ENCODE measurements at regions not wholly inside any gene's neighbourhood (a gene's known extent, or its start where the extent isn't known, plus 50 kb on each side); places are given as distances from the start of the nearest gene placed in this dataset.

DNA sequence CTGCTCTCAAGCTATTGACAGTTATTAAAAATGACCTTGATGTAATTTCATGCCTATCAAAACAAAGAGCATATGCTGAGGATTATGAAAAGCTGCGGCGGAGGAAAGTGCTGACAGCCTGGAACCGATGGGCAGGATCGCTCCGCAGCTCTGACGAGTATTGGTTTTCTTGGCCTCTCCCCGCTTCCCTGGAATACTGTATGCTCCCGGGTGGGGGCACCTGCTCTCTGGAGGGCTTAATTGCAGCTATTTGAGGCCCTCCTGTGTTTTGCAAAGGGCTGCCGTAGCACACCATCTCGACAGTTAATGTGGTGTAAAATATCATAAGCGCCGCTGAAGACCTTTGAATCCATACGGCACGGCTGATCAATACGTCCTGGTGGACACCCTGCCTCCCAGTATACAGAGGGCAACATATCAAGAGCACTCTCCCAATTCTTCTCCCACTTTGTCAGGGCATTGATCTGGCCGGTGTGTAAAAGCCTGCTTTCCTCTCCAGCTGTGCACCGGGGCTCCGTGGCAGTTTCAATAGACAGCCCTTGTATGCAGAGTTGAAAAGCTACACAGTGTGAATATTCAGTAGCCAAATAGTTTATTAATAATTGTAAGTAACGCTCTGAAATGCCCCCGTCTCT lies 662.4 kb downstream of the GALR1 start:
- ChIA-PET CTCF (no interaction called here), POLR2A (no interaction called here)
- Mint-ChIP-seq H3K36me3 (ENCODE audit: insufficient read depth, unreplicated experiment) (no peaks in the 10 kb centered on the region), H3K4me1 (ENCODE audit: insufficient read depth, unreplicated experiment) (no peaks in the 10 kb centered on the region), H3K4me3 (ENCODE audit: unreplicated experiment) (no peak overlapping the region), H3K9me3 (ENCODE audit: unreplicated experiment) (peaks cover under 1% of the 10 kb centered on the region), H3K27me3 (ENCODE audit: insufficient read depth, unreplicated experiment) (peaks cover 12% of the 10 kb centered on the region), H3K27ac (ENCODE audit: low read depth, unreplicated experiment) (no peak overlapping the region)
- intact Hi-C loops (cut with micrococcal nuclease) = no loop called here
- TF ChIP-seq, protein P1, sequence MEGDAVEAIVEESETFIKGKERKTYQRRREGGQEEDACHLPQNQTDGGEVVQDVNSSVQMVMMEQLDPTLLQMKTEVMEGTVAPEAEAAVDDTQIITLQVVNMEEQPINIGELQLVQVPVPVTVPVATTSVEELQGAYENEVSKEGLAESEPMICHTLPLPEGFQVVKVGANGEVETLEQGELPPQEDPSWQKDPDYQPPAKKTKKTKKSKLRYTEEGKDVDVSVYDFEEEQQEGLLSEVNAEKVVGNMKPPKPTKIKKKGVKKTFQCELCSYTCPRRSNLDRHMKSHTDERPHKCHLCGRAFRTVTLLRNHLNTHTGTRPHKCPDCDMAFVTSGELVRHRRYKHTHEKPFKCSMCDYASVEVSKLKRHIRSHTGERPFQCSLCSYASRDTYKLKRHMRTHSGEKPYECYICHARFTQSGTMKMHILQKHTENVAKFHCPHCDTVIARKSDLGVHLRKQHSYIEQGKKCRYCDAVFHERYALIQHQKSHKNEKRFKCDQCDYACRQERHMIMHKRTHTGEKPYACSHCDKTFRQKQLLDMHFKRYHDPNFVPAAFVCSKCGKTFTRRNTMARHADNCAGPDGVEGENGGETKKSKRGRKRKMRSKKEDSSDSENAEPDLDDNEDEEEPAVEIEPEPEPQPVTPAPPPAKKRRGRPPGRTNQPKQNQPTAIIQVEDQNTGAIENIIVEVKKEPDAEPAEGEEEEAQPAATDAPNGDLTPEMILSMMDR (IDR thresholded peaks at IDR 0.05; ENCODE audit: unreplicated experiment) = no peak
- no TSS peak for BruUV-seq (replicated peaks)
- no peak for DNase-seq (ENCODE audit: unreplicated experiment)

DNA sequence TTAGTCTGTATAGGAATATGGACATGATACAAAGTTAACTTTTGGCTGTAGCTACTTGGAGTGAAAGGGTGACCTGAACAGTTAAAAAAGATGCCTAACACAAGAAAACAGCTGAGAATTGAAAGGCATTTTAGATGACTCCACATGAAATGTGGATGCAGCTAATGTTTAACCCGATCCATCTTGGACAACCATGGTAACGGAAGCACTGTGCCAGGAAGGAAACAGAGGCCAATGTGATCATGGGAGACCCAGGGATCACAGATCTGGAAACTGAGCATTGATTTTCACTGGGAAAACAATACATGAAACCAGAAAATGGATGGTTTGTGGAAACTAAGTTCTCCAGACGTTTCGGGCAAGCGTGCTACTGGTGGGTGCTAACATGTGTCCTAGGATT lies 669.1 kb downstream of the GALR1 start:
- TF ChIP-seq, protein P1 (IDR thresholded peaks at IDR 0.05; ENCODE audit: unreplicated experiment) = no peak
- peaks cover 17% of the 10 kb centered on the region for H3K9me3 Mint-ChIP-seq (ENCODE audit: unreplicated experiment)
- no peaks in the 10 kb centered on the region for H3K36me3 Mint-ChIP-seq (ENCODE audit: insufficient read depth, unreplicated experiment)
- no peak overlapping the region for H3K27ac Mint-ChIP-seq (ENCODE audit: low read depth, unreplicated experiment)
- intact Hi-C loops (cut with micrococcal nuclease) = no loop called here
- POLR2A ChIA-PET = no interaction called here
- no TSS peak for BruUV-seq (replicated peaks)
- no peak overlapping the region for H3K4me3 Mint-ChIP-seq (ENCODE audit: unreplicated experiment)
- no peaks in the 10 kb centered on the region for H3K4me1 Mint-ChIP-seq (ENCODE audit: insufficient read depth, unreplicated experiment)
- DNase-seq (ENCODE audit: unreplicated experiment) = no peak
- H3K27me3 Mint-ChIP-seq (ENCODE audit: insufficient read depth, unreplicated experiment) = peaks cover 40% of the 10 kb centered on the region
- CTCF ChIA-PET = interaction anchor here (0.6 kb wide), 1 partner anchor 920 kb away, joined by 3 read pairs; no protein-coding TSS in a partner anchor

DNA sequence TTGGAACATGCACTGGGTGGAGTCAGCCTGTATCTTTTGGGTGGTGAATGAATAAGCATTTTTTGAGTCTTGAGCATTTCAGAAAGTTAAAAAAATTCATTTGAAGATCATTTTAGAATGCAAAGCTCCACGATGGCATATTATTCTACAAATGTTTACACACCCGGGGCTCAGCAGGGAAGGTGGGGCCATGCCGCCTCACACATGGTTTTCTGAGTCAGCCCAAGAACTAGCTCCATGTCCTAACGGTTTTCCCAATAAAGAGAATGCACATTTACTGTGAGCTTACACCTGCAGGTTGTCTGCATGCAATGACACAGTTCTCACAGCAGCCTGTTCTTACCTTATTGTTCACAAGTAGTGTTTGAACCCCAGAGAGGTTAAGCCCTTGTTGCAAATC lies 670.3 kb downstream of the GALR1 start:
- Mint-ChIP-seq H3K4me1 (ENCODE audit: insufficient read depth, unreplicated experiment) (no peaks in the 10 kb centered on the region), H3K4me3 (ENCODE audit: unreplicated experiment) (no peak overlapping the region), H3K27me3 (ENCODE audit: insufficient read depth, unreplicated experiment) (peaks cover 41% of the 10 kb centered on the region), H3K9me3 (ENCODE audit: unreplicated experiment) (peaks cover 17% of the 10 kb centered on the region), H3K27ac (ENCODE audit: low read depth, unreplicated experiment) (no peak overlapping the region), H3K36me3 (ENCODE audit: insufficient read depth, unreplicated experiment) (no peaks in the 10 kb centered on the region)
- ChIA-PET CTCF (no interaction called here), POLR2A (no interaction called here)
- DNase-seq (ENCODE audit: unreplicated experiment) = no peak
- TF ChIP-seq, protein P1 (IDR thresholded peaks at IDR 0.05; ENCODE audit: unreplicated experiment) = no peak
- BruUV-seq (replicated peaks) = no TSS peak
- intact Hi-C loops (cut with micrococcal nuclease) = no loop called here

DNA sequence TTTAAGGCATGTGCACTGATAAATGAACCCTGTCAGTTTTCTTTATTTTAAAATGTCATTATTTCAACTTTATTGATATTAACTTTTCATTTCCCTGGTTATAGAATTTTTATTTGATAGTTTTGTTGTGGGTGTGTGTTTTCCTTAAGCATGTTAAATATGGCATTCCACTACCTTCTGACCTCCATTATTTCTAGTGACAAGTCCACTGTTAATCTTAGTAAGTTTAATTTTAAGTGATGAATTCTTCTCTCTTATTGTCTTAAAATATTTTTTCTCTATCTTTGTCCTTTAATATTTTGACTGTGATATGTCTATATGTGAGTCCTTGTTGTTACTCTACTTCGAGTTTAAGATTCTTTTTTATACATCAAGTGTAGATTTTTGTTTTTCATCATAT lies 685.7 kb downstream of the GALR1 start:
- ChIA-PET POLR2A (no interaction called here), CTCF (no interaction called here)
- intact Hi-C loops (cut with micrococcal nuclease) = no loop called here
- no peak for DNase-seq (ENCODE audit: unreplicated experiment)
- TF ChIP-seq, protein P1 (IDR thresholded peaks at IDR 0.05; ENCODE audit: unreplicated experiment) = no peak
- no peak overlapping the region for H3K27ac Mint-ChIP-seq (ENCODE audit: low read depth, unreplicated experiment)
- H3K4me3 Mint-ChIP-seq (ENCODE audit: unreplicated experiment) = no peak overlapping the region
- H3K36me3 Mint-ChIP-seq (ENCODE audit: insufficient read depth, unreplicated experiment) = no peaks in the 10 kb centered on the region
- H3K4me1 Mint-ChIP-seq (ENCODE audit: insufficient read depth, unreplicated experiment) = no peaks in the 10 kb centered on the region
- no TSS peak for BruUV-seq (replicated peaks)
- no peaks in the 10 kb centered on the region for H3K27me3 Mint-ChIP-seq (ENCODE audit: insufficient read depth, unreplicated experiment)
- H3K9me3 Mint-ChIP-seq (ENCODE audit: unreplicated experiment) = peaks cover 24% of the 10 kb centered on the region

Measured in MCF 10A (cell line).